ENCODE measurements at regions not wholly inside any gene's neighbourhood (a gene's known extent, or its start where the extent isn't known, plus 50 kb on each side); places are given as distances from the start of the nearest gene placed in this dataset.
"Not testable (repeated sequence)": the region's sequence is repeated elsewhere in the genome, so short reads cannot be mapped to it uniquely, and the experiment has no call there.

DNA sequence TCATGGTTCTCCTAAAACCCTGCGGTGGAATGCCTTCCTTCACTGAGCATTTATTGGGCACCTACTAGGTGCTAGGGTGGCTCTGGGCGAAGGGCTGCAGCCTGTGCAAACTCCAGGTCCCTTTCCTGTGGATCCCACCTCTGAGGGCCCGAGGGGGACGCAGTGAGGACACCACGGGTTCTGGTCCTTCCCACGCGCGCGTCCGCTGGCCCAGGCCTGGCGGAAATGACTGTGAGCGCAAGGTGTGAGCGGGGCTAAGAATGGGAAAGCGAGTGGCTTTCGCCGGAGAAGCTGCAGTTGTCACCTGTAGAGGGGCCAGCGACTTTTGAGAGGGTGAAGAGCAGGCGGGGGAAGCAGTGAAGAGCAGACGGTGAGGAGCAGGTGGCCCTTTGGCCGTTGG is 55.1 kb downstream of the PPIAL4A start:
- TF ChIP-seq, protein P1, sequence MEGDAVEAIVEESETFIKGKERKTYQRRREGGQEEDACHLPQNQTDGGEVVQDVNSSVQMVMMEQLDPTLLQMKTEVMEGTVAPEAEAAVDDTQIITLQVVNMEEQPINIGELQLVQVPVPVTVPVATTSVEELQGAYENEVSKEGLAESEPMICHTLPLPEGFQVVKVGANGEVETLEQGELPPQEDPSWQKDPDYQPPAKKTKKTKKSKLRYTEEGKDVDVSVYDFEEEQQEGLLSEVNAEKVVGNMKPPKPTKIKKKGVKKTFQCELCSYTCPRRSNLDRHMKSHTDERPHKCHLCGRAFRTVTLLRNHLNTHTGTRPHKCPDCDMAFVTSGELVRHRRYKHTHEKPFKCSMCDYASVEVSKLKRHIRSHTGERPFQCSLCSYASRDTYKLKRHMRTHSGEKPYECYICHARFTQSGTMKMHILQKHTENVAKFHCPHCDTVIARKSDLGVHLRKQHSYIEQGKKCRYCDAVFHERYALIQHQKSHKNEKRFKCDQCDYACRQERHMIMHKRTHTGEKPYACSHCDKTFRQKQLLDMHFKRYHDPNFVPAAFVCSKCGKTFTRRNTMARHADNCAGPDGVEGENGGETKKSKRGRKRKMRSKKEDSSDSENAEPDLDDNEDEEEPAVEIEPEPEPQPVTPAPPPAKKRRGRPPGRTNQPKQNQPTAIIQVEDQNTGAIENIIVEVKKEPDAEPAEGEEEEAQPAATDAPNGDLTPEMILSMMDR (IDR thresholded peaks at IDR 0.05): not testable (repeated sequence)
- TF ChIP-seq POLR2A (IDR thresholded peaks at IDR 0.05): not testable (repeated sequence)
